ENCODE measurements at regions not wholly inside any gene's neighbourhood (a gene's known extent, or its start where the extent isn't known, plus 50 kb on each side); places are given as distances from the start of the nearest gene placed in this dataset.

GRCh38 chr18:22657619-22658018 is 239.9 kb upstream of the CTAGE1 start (continued):
- TF ChIP-seq HSF1 (IDR thresholded peaks at IDR 0.05; ENCODE audit: low read depth, low read length) (no peak), SIN3A (IDR thresholded peaks at IDR 0.05; ENCODE audit: low read depth, low read length) (no peak), BCLAF1 (IDR thresholded peaks at IDR 0.05) (no peak), LARP7 (IDR thresholded peaks at IDR 0.05) (no peak), REST (IDR thresholded peaks at IDR 0.05; ENCODE audit: low read depth, low read length) (no peak), NFYA (IDR thresholded peaks at IDR 0.05; ENCODE audit: borderline replicate concordance, low read depth, low read length) (no peak)

Data from GM12878 (cell line).